H1 (cell line): ENCODE measurements at regions not wholly inside any gene's neighbourhood (a gene's known extent, or its start where the extent isn't known, plus 50 kb on each side); places are given as distances from the start of the nearest gene placed in this dataset.

Experiments
- TF ChIP-seq, protein P1 (sequence below): IDR thresholded peaks from 2 replicates; pipeline ENCODE4 v1.6.1; 2011; ENCODE audit warnings: low read depth, mild to moderate bottlenecking, low read length; ENCODE audit not compliant: insufficient read depth
- TF ChIP-seq, protein P2 (sequence below): IDR thresholded peaks from 2 replicates; pipeline ENCODE4 v1.6.1; 2012; ENCODE audit warnings: low read length, inconsistent platforms

DNA sequence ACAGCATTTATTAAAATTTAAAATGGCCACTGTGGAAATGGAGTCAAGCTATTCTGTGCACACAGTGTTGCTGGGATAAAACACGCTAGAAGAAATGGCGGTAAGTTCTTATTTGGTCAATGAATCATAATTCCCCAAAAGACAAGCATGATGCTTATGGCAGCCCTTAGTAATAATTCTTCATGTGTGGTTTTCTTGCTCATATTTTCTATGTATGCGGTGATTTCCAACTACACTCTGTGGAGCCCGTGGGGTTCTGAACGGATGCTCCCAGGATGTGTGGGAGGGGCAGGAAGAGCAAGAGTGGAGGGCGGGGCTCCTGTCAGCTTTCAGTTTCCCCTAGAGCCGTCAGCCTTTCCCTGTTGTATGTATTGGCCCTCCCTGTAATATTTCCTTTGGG is 91.7 kb upstream of the RMDN2 start (continued):
- TF ChIP-seq, protein P1, sequence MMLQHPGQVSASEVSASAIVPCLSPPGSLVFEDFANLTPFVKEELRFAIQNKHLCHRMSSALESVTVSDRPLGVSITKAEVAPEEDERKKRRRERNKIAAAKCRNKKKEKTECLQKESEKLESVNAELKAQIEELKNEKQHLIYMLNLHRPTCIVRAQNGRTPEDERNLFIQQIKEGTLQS: no peak
- TF ChIP-seq, protein P2, sequence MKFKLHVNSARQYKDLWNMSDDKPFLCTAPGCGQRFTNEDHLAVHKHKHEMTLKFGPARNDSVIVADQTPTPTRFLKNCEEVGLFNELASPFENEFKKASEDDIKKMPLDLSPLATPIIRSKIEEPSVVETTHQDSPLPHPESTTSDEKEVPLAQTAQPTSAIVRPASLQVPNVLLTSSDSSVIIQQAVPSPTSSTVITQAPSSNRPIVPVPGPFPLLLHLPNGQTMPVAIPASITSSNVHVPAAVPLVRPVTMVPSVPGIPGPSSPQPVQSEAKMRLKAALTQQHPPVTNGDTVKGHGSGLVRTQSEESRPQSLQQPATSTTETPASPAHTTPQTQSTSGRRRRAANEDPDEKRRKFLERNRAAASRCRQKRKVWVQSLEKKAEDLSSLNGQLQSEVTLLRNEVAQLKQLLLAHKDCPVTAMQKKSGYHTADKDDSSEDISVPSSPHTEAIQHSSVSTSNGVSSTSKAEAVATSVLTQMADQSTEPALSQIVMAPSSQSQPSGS: no peak
